Stimulated activated naive CD8-positive, alpha-beta T cell treated with anti-CD3 and anti-CD28 coated beads, Interleukin-15, amount 100 ng/mL, for 72 hours (primary cell): ENCODE measurements at regions not wholly inside any gene's neighbourhood (a gene's known extent, or its start where the extent isn't known, plus 50 kb on each side); places are given as distances from the start of the nearest gene placed in this dataset.
A peak's percentile ranks its signal among the peaks of the same experiment; 100 is the strongest.

Experiments used
- ATAC-seq: fragments of 150-1000 bp; cut with Tn5 transposase; 2 replicates; pipeline ENCODE4 v1.10.0; 2021; ENCODE audit warnings: mild to moderate bottlenecking, moderate library complexity
- DNase-seq, 2 donors: peaks; one replicate each; pipeline ENCODE4 v3.0.0; 2021 to 2022
- H3K27ac Mint-ChIP-seq, 2 donors: one replicate each; pipeline ENCODE4 v1.8.0; 2022; ENCODE audit warnings: mild to moderate bottlenecking in 2 of 2, mixed read lengths in 2 of 2, moderate library complexity in 2 of 2
- H3K27me3 Mint-ChIP-seq: one replicate; pipeline ENCODE4 v1.8.0; 2022; ENCODE audit warnings: mixed read lengths
- H3K4me1 Mint-ChIP-seq: one replicate; pipeline ENCODE4 v1.8.0; 2022; ENCODE audit warnings: mild to moderate bottlenecking, mixed read lengths
- H3K4me3 Mint-ChIP-seq, 2 donors: one replicate each; pipeline ENCODE4 v1.8.0; 2022; ENCODE audit warnings: mild to moderate bottlenecking in 2 of 2, mixed read lengths in 2 of 2, moderate library complexity in 1 of 2
- H3K9me3 Mint-ChIP-seq, 2 donors: one replicate each; pipeline ENCODE4 v1.8.0; 2022; ENCODE audit warnings: mixed read lengths in 2 of 2

DNA sequence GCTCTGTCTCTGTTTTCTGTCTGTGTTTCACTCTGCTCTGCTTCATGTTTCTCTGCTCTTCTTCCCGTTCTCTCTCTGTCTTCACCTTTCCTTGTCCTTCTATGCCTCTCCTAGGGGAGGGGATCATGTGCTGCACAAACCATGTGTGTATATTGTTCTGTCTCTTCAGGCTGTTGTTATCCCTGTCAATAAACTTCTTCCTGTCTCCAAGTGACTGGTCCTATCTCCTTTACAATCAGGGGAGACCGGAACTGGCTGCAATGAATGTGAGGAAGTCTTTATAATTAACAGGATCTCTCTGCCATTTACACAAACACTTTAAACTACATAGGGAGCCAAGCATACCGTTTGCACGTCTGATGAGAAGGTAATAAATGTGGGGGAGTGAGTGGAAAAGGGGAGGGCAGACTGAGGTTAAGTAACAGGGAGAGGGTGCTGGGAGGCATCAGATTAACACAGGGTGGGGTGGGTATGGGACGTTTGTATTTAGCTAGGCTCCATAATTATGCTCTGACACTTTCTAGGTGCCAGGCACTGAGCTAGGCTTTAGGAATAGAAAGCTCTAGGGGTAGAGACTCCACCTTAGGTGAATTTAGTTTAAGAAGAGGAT lies 626.1 kb downstream of the DHX35 start:
- Mint-ChIP-seq H3K4me3 (no peak overlapping the region), H3K4me1 (no peaks in the 10 kb centered on the region), H3K9me3 (peaks cover 6 to 11% of the 10 kb centered on the region in 2 donors), H3K27ac (no peak overlapping the region), H3K27me3 (peaks cover 8% of the 10 kb centered on the region)
- DNase-seq: no peak
- no peak for ATAC-seq

DNA sequence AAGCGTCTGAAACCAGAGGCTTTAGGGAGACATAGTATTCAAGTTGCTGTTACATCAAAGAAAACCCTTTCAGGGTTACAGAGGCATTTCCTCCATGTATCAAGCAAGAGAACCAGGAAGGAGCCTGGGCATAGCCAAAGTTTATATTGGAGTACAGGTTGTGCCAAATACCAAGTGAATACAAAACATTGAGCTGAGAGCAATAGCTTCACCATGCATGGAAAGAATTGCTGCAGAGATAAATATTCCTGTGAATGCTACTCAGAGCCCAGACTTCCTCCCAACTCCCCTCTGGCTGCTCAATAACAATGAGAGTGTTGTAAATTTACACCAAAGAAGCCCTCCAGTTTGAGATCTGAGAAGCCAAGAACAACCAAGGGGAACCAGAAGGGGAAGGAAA lies 618.9 kb downstream of the DHX35 start:
- H3K4me1 Mint-ChIP-seq: no peaks in the 10 kb centered on the region
- ATAC-seq: no peak
- H3K4me3 Mint-ChIP-seq: no peak overlapping the region
- DNase-seq: no peak
- H3K9me3 Mint-ChIP-seq: peaks cover under 1 to 7% of the 10 kb centered on the region in 2 donors
- no peak overlapping the region for H3K27ac Mint-ChIP-seq
- H3K27me3 Mint-ChIP-seq: peaks cover 7% of the 10 kb centered on the region

DNA sequence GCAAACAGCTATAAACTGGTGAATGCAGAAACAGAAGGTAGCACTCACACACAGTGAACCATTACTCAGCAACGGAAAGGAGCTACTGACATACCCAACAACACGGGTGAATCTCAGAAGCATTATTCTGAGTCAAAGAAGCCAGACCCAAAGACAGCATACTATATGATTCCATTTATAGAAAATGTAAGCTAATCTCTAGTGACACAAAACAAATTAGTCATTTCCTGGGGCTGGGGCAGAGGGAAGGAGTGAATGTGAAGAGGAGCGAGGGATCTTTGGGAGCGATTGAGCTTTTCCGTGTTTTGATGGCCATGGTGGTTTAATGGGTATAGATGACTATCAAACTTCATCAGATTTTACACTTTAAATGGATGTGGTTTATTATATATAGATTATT lies 614.6 kb downstream of the DHX35 start:
- H3K27ac Mint-ChIP-seq: no peak overlapping the region
- peaks cover 0 to 7% of the 10 kb centered on the region in 2 donors for H3K9me3 Mint-ChIP-seq
- ATAC-seq (no peak), DNase-seq (no peak)
- no peaks in the 10 kb centered on the region for H3K4me1 Mint-ChIP-seq
- no peak overlapping the region for H3K4me3 Mint-ChIP-seq
- peaks cover 7% of the 10 kb centered on the region for H3K27me3 Mint-ChIP-seq

DNA sequence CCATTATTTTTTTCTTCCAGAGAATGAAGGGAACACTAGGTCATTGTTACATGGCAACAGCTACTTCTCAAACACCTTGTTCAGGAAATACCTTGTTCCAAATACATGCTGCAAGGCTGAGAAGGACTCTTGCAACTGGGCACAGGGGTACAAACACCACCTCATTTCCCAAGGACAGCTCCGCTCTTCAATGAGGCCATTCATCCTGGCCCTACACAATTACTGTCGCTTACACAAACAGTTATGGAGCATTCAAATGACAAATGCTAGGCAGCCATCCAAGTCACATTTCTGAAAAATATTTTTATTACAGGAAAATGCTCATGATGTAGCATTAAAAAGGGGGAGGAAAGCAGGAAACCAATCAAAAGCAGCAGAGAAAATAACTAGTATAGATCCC lies 611.9 kb downstream of the DHX35 start:
- no peaks in the 10 kb centered on the region for H3K9me3 Mint-ChIP-seq
- no peaks in the 10 kb centered on the region for H3K4me1 Mint-ChIP-seq
- DNase-seq (no peak), ATAC-seq (no peak)
- H3K4me3 Mint-ChIP-seq: no peak overlapping the region
- no peaks in the 10 kb centered on the region for H3K27me3 Mint-ChIP-seq
- no peak overlapping the region for H3K27ac Mint-ChIP-seq

DNA sequence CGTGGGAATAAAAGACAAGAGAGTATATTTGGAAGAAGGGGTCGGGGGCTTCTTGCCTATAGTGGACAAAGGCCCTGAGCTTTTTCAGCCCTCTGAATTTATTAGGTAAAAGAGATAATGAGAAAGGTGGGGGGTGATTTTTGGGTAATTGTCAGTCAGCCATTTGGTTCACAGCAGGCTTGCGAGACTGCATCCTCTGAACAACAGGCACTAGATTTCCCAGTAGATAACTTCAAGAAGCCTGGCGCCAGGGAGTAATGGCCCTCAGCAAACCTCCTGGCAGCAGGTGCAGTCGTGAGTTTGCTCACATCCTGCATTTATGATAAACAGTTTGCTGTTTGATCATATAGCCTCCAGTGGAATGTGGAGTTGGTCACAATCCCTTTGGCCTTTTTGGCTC lies 609.0 kb downstream of the DHX35 start:
- Mint-ChIP-seq H3K27me3 (no peaks in the 10 kb centered on the region), H3K27ac (no peak overlapping the region), H3K4me1 (no peaks in the 10 kb centered on the region), H3K9me3 (no peaks in the 10 kb centered on the region), H3K4me3 (no peak overlapping the region)
- DNase-seq (no peak), ATAC-seq (no peak)

DNA sequence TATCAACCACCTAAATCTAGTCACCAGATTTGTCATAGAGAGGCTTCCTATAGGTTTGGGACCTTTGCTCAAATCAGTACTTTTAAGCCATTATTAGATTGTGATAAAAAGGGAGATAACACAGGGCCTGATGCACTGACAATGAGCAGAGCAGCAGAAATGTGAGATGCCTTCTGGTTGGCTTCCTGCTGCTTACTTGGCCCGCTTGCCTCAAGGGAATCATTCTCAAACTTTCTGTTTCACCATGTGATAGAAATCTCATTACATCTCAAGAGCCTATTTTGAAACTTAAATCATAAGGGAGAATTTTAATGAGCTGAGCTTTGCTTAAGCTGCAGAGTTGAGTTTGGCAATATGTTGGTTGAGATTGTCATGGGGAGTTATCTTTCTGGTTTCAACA lies 606.0 kb downstream of the DHX35 start:
- no peak for ATAC-seq

DNA sequence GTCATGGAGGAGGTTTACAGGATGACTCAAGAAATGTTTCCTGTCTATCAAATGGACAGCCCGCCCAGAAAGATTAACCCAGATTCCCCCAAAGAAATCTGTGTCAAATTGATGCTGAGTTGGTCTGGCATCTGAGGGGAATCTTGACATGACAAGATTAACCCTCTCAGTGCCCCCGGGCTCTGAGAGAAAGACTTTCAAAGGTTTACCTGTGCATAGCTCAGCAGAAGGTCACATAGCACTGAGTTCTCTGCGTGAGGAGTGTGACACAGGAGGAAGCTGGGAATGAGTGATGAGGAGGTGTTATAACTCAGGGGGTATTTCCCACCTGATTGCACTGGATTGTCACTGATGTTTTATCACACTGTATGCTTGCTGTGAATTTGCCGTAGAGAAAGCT lies 601.2 kb downstream of the DHX35 start:
- Mint-ChIP-seq H3K27ac (no peak overlapping the region), H3K9me3 (no peaks in the 10 kb centered on the region), H3K4me3 (no peak overlapping the region), H3K4me1 (no peaks in the 10 kb centered on the region), H3K27me3 (no peaks in the 10 kb centered on the region)
- DNase-seq: no peak
- ATAC-seq: peak; percentile 63

More for the DNA sequence above, 606.0 kb downstream of the DHX35 start:
- no peaks in the 10 kb centered on the region for H3K27me3 Mint-ChIP-seq
- no peak overlapping the region for H3K4me3 Mint-ChIP-seq
- no peaks in the 10 kb centered on the region for H3K9me3 Mint-ChIP-seq
- H3K27ac Mint-ChIP-seq: no peak overlapping the region
- H3K4me1 Mint-ChIP-seq: no peaks in the 10 kb centered on the region
- DNase-seq: no peak

DNA sequence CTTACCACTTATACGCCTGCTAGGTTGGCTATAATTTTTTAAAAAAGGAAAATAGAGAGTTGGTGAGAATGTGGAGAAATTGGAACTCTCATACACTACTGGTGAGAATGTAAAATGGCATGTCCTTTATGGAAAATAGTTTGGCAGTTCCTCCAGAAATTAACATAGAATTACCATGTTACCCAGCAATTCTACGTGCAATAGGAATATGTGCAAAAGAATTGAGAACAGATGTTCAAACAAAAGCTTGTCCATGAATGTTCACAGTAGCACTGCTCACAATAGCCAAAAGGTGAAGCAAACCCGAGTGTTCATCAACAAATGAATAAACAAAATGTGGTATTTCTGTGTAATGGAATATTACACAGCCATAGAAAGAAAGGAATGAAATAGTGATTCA lies 592.2 kb downstream of the DHX35 start:
- no peaks in the 10 kb centered on the region for H3K9me3 Mint-ChIP-seq
- no peak for DNase-seq
- H3K27ac Mint-ChIP-seq: no peak overlapping the region
- H3K4me1 Mint-ChIP-seq: no peaks in the 10 kb centered on the region
- ATAC-seq: no peak
- H3K4me3 Mint-ChIP-seq: no peak overlapping the region
- no peaks in the 10 kb centered on the region for H3K27me3 Mint-ChIP-seq

DNA sequence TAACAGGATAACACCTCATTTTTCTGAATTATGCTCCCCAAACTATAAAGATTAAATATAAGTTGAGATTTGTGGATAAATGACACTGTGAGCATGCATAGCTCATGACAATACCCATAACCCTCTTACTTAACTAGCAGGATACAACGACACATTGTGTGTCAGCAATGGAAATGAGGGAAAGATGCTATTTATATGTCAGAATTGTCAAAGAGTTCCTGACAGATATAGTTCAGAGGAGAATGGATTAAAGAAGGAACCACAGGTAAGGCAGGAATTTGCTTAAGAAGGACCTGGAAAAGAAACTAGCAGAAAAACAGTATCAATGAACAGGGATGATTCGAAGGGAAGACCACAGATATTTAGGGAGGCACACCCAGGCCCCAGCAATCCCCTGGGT lies 591.0 kb downstream of the DHX35 start:
- H3K27ac Mint-ChIP-seq: no peak overlapping the region
- H3K27me3 Mint-ChIP-seq: no peaks in the 10 kb centered on the region
- DNase-seq (no peak), ATAC-seq (no peak)
- H3K9me3 Mint-ChIP-seq: peaks cover 0 to 1% of the 10 kb centered on the region in 2 donors
- no peaks in the 10 kb centered on the region for H3K4me1 Mint-ChIP-seq
- no peak overlapping the region for H3K4me3 Mint-ChIP-seq

DNA sequence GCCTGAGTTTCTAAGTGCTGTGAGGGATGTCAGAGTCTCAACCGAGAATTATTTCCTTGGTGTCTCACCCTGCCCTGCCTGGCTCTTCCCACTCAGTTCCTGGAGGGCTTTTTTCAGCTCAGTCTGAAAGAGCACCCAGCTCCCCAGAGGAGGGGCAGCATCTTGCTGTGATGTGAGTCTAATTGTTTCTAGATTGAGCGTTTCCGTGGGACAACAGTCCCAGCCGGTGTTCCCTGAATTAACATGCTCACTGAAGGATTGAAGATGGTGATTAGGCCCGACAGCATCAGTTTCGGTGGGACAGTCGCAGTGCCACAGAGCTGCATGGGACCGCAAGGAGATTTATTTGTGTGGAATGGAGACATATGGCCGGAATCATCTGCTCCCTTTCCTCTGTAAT lies 587.6 kb downstream of the DHX35 start:
- no peaks in the 10 kb centered on the region for H3K4me1 Mint-ChIP-seq
- H3K4me3 Mint-ChIP-seq: no peak overlapping the region
- H3K9me3 Mint-ChIP-seq: peaks cover 0 to 5% of the 10 kb centered on the region in 2 donors
- no peak overlapping the region for H3K27ac Mint-ChIP-seq
- DNase-seq (no peak), ATAC-seq (no peak)
- H3K27me3 Mint-ChIP-seq: no peaks in the 10 kb centered on the region

DNA sequence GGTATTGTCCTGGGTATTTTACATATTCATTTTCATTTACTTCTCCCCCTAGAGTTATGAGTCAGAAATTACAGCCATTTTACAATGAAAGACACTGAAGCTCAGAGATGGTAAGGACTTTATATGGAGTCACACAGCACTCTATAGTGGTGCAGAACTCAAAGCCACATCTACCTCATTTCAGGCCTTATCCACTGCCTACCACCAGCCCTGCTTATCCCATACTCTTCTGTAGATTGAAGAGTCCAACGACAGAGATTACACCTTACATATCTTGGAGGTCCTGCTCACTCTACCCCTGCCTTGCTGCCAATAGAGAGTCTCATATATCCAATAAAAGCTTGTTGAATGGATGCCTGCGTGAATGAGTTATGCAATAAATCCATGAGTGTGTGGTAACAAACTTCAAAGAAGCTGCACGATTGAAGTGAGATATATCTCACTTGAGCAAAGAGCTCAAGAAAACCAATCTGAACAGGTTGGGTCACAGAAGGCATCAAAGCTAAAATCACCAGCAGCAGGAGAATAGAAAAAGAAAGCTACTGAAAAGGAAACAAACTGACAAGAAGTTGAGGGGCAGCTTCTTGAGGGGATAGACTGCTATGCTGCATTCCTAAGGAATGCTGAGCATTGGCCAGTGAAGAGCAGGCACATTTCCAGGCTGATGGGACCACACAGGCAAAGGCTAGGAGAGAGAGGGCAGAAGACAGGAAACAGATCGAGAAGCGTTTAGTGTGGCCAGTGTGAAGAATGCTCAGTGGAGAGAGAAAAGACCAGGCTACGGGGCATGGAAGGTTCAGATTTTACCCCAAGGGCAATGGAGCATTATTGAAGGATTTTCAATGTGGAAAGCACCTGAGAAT lies 585.6 kb downstream of the DHX35 start:
- no peak for DNase-seq
- Mint-ChIP-seq H3K4me1 (no peaks in the 10 kb centered on the region), H3K9me3 (peaks cover 0 to 5% of the 10 kb centered on the region in 2 donors), H3K27me3 (no peaks in the 10 kb centered on the region), H3K4me3 (no peak overlapping the region), H3K27ac (no peak overlapping the region)
- ATAC-seq: no peak

DNA sequence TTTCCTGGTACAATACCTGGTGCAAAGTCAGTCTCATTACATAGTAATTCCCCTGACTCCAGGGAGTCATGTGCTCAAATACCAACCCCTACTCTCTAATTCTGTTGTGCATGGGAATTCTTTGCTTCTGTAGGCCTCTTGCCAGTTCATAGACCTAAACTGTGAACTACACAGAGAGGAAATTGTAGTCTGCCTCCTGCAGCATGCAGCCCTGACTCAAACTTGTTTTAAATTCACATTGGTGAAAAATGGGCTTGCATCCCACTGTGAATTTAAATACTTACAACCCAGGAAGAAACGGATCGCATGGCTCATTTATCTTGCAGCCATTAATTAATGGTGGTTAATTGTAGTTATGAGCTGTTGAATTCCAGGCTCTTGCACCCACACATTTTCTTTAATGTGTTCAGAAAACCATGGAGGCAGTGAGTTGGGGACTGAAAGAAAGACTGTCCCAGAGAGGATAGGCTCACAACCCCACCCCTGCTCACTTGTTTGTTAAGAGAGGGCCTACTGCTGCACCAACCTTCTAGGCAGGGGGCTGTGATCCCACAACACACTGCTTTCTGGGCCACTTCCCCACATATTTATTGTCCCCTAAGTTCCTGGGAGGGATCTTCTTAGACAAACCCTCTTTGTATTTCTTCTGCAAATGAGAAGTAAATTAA lies 579.1 kb downstream of the DHX35 start:
- no peaks in the 10 kb centered on the region for H3K4me1 Mint-ChIP-seq
- H3K9me3 Mint-ChIP-seq: no peaks in the 10 kb centered on the region
- ATAC-seq (no peak), DNase-seq (no peak)
- no peak overlapping the region for H3K27ac Mint-ChIP-seq
- H3K4me3 Mint-ChIP-seq: no peak overlapping the region
- H3K27me3 Mint-ChIP-seq: no peaks in the 10 kb centered on the region

DNA sequence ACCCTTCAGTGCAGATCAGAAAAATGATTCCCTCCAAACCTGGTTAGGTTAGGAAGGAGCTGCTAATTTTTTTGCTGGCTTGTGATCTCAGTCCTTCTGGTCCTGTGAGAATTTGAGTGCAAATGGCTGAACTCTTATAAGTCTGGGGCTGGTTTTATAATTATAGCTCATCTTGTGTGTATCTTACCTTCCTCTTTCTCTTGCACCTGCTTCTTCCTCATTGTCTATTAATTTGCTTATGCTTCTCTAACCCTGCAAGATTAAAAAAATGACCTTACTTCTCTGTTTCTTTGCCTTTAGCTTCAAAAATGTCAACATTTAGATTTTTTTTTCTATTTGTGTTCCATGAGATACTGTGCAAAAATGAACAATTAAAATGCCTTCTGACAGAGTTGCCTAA lies 576.2 kb downstream of the DHX35 start:
- Mint-ChIP-seq H3K27me3 (no peaks in the 10 kb centered on the region), H3K9me3 (no peaks in the 10 kb centered on the region), H3K4me1 (no peaks in the 10 kb centered on the region), H3K4me3 (no peak overlapping the region), H3K27ac (no peak overlapping the region)
- DNase-seq (no peak), ATAC-seq (no peak)

DNA sequence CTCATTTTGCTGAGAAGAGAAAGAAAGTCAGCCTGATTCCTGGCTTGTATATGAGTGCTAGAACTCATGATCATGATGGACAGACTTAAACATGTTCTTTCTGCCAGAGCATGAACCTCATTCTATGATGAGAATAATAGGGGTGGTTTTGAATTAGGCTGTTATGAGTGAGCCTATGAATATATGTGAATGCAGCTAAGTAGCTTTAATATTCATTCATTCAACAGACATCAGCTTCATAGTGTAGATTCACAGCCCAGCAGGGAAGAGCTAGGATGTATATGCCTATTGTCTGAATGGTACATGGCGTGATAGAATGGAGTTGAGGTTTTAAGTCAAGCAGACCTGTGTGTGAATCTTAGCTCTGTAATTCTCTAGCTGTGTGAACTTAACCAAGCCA lies 573.2 kb downstream of the DHX35 start:
- H3K27me3 Mint-ChIP-seq: no peaks in the 10 kb centered on the region
- ATAC-seq (no peak), DNase-seq (no peak)
- no peaks in the 10 kb centered on the region for H3K4me1 Mint-ChIP-seq
- H3K27ac Mint-ChIP-seq: no peak overlapping the region
- H3K4me3 Mint-ChIP-seq: no peak overlapping the region
- no peaks in the 10 kb centered on the region for H3K9me3 Mint-ChIP-seq

DNA sequence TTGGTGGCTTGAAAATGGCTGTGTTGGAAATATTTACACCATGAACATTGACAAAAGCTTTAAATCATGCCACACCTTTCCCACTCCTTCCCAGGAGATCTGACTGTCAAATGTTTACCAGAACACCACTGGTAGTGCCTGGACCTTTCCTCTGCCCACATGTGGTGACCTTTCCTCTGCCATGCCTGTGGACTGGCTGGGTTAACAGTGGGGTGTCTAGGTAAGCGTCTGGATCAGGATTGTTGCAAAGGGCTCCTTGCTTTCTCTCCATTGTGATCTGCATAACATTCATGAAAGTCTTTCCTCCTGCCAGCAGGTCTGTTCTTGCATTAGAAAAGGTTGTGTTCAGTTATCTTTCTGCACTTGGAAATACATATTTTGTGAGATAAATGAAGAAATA lies 572.7 kb downstream of the DHX35 start:
- no peaks in the 10 kb centered on the region for H3K4me1 Mint-ChIP-seq
- DNase-seq (no peak), ATAC-seq (no peak)
- H3K9me3 Mint-ChIP-seq: no peaks in the 10 kb centered on the region
- H3K27me3 Mint-ChIP-seq: no peaks in the 10 kb centered on the region
- H3K4me3 Mint-ChIP-seq: no peak overlapping the region
- H3K27ac Mint-ChIP-seq: peak overlapping the region in 1 of 2 donors; percentile 28

DNA sequence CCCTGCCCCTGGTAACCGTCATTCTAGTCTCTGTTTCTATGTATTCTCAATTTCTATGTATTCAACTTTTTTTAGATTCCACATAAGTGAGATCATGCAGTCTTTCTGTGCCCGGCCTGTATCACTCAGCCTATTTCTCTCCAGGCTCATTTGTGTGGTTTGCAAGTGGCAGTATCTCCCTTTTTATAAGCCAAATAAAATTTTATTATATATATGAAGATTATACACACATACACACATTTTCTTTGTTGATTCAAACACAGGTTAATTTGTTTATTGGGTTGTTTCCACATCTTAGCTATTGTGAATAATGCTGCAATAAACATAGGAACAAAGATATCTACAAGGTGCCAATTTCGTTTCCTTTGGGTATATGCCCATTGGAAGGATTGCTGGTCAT lies 571.7 kb downstream of the DHX35 start:
- H3K27ac Mint-ChIP-seq: no peak overlapping the region
- no peak for DNase-seq
- no peaks in the 10 kb centered on the region for H3K9me3 Mint-ChIP-seq
- ATAC-seq: no peak
- no peaks in the 10 kb centered on the region for H3K27me3 Mint-ChIP-seq
- H3K4me1 Mint-ChIP-seq: no peaks in the 10 kb centered on the region
- no peak overlapping the region for H3K4me3 Mint-ChIP-seq
